Sciatic nerve (tissue), 2 donors: ENCODE measurements at regions not wholly inside any gene's neighbourhood (a gene's known extent, or its start where the extent isn't known, plus 50 kb on each side); places are given as distances from the start of the nearest gene placed in this dataset.

Source experiments
- ATAC-seq: fragments of 200-7000 bp; cut with Tn5 transposase; one replicate; pipeline ENCODE4 v1.9.1; 2020; ENCODE audit warnings: mild to moderate bottlenecking, moderate library complexity
- DNase-seq: peaks from one replicate; pipeline ENCODE4 v3.0.0-alpha.2; 2020; ENCODE audit warnings: low spot score
- intact Hi-C: fragments of 100-400 bp; cut with DNase I; formaldehyde crosslinking; loops from one replicate; pipeline ENCODE4 v1.14.2; 2022
- donor health status: DM: no; HTN: no; CAD: no.
- donor health status: DM: no; HTN: no; CAD: no.

- DNase-seq (no peak), ATAC-seq (no peak)
- intact Hi-C loops = no loop called here
These were observed 102.0 kb upstream of the TBL1XR1 start for GRCh38 chr3:177299250-177299649.

GRCh38 chr3:177300039-177300833 lies 103.0 kb upstream of the TBL1XR1 start:
- DNase-seq (peak; percentile 65), ATAC-seq (peak; percentile 90)
- intact Hi-C loops = no loop called here

DNA sequence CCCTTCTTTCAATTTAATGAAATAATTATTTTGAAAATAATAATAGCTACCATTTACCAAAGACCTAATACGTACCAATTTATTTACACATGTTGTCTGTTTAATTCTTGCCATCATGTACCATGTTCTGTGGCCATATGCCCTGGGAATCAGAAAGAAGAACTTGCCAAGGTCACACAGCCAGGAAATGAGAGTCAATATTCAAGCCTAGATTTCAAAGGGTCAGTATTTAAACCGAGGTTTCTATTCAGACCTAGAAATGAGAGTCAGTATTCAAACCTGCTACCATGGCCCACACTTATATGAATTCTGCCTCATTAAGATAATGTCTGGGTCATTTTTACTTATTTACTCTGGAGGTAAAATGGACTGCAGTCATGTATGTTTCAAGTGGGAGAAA lies 103.6 kb upstream of the TBL1XR1 start:
- DNase-seq (no peak), ATAC-seq (no peak)
- intact Hi-C loops = no loop called here

- ATAC-seq (no peak), DNase-seq (no peak)
- intact Hi-C loops = no loop called here
These were observed 109.0 kb upstream of the TBL1XR1 start for GRCh38 chr3:177306252-177306651.

GRCh38 chr3:177307391-177307790 lies 110.1 kb upstream of the TBL1XR1 start:
- no peak for DNase-seq
- ATAC-seq = no peak
- intact Hi-C loops = no loop called here

DNA sequence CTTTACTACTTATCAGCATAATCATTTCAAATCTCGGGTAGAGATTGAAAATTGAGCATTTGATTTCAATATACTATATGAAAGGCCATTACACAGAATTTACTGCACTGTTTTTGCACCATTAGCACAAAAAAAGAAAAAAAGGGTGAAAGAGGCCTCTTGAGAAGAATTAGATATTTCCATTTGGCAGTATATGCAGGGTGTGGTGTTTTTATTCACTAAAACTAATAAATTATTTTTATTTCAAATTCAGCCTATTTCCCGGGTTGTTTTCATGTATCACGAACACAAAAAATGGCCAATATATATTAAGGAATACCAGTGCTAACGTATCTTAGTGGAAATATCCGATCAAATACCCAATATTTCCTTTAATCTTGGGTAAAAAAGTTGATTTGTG lies 110.5 kb upstream of the TBL1XR1 start:
- ATAC-seq (no peak), DNase-seq (no peak)
- intact Hi-C loops = no loop called here

- ATAC-seq (no peak), DNase-seq (no peak)
- intact Hi-C loops = no loop called here
These were observed 111.0 kb upstream of the TBL1XR1 start for GRCh38 chr3:177308286-177308685.

DNA sequence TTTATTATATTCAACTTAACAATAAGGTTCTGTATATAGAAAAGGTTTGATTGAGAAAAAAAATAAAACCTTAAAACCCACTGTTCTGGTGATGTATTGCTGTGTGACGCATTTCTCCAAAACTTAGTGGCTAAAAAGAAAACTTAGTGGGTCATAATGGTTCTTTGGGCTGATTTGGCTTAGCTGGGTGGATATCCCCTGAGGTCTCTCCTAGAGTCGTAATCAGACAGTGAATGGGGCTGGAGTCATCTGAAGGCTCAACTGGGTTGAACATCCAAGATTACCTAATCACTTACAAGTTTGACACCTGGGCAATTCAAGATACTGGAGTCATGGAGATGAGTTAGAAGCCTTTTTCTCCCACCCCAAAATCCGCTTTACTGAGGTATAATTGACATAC lies 111.6 kb upstream of the TBL1XR1 start:
- DNase-seq (no peak), ATAC-seq (no peak)
- intact Hi-C loops = no loop called here

DNA sequence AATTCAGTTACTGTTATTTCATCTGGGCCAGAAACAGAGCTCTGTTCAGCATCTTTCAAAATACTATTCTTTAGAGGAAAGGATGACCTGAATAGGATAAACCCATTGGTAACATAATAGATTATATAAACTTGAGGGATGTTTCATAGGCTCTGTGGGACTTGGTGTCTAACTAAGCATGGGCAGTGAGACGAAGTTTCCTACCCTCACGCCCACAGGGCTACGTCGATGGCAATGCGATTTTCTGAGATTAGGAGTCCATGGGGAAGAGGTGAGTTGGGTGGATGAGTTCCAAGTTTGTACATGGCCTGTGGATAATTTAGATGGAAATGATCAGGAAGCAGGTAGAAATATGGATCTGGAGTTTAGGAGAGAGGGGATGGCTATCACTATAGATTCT lies 115.2 kb upstream of the TBL1XR1 start:
- intact Hi-C loops = no loop called here
- ATAC-seq (no peak), DNase-seq (no peak)

DNA sequence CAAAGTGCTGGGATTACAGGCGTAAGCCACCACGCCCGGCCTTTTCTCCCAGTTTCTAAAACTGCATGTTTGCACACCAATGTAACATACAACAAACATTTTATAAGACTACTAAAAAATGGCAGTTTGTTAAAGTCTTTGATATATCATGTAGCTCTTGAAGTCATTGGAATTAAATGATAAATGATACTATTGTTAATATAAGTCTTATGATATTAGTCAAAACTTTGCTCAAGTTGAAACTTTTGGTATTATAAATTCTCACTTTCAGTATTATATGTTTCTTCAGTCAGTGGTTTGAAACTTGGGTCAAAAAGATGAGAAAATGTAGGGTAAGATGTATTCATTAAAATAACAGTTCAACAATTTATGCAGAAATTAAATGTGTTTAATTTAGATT lies 117.6 kb upstream of the TBL1XR1 start:
- intact Hi-C loops = no loop called here
- no peak for DNase-seq
- no peak for ATAC-seq

- intact Hi-C loops = no loop called here
- DNase-seq (no peak), ATAC-seq (no peak)
These were observed 120.0 kb upstream of the TBL1XR1 start for GRCh38 chr3:177317247-177317646.

DNA sequence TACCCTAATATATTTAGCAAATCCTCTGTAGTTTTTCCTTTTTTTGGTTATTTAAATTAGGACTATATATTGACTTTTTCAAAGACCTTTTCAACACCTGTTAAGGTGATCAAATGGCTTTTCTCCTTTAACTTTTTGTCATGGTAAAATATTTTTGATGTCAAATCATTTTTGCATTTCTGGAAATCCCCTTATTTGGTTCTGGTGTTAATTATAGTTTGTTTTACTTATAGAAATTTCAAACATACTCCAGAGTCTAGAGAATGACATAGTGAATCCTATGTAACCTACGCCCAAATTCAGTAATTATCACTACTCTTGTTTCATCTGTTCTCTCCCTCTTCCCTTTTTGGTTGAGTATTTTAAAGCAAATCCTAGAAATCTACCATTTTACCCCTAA lies 121.3 kb upstream of the TBL1XR1 start:
- DNase-seq (no peak), ATAC-seq (no peak)
- intact Hi-C loops = no loop called here

GRCh38 chr3:177320765-177321247 lies 123.5 kb upstream of the TBL1XR1 start:
- intact Hi-C loops = no loop called here
- ATAC-seq = no peak

DNA sequence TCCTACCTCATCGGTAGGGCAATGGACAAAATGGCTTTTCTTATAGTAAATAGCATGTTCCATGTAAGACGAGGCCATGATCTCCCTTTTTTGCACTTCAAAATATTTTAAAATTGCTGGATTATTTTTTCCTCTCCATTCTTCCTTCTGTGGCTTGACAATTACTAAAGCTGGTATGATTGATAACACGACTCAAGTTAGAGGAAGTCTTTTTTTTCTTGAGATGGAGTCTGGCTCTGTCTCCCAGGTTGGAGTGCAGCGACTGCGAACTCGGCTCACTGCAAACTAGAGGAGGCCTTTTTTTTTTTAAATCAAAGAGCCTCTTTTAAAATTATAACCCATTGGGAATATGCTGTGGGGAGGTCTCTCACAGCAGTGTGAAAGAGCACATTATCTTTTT lies 124.5 kb upstream of the TBL1XR1 start:
- intact Hi-C loops = no loop called here
- ATAC-seq (peak; percentile 26), DNase-seq (no peak)

More at GRCh38 chr3:177320765-177321247, 123.5 kb upstream of the TBL1XR1 start:
- no peak for DNase-seq

DNA sequence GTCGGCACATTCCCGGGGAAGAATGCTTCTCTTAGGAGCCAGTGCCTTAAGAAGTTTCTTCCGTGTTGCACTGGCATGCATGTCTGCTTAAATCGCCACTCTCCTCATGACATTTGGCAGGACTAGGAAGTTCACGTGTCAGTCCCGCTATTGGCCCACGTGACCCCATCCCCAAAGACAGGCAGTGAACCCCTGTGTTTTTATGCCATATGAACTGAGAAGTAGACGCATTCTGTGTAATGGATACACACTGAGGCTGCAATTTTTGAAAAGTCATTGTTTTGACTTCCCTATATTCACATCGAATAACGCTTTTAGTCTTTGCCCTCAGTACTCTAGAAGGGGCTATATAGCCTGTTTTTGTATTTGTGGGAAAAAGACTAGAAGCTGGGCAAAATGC lies 125.6 kb upstream of the TBL1XR1 start:
- no peak for DNase-seq
- no peak for ATAC-seq
- intact Hi-C loops = no loop called here

GRCh38 chr3:177329854-177330253 lies 132.6 kb upstream of the TBL1XR1 start:
- DNase-seq (no peak), ATAC-seq (no peak)
- intact Hi-C loops = no loop called here

DNA sequence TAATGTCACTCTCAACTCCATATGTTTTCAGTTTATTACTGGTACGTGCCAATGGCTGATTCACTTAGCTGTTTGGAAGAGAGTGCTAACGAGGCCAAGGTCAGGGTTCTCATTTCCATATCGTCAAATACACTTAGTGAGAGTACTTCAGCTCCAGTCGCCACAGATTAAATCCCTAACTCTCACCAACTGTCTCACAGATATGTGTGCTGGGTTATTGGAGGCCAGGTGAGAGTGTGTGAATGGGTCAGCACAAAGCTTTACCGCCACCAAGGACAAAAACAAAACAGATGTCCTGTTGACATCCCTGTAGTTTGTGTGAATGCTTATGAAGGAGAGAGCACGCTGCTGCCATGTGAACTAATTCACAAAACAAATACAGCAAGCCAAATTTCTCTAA lies 133.5 kb upstream of the TBL1XR1 start:
- intact Hi-C loops = no loop called here
- DNase-seq = no peak
- no peak for ATAC-seq

DNA sequence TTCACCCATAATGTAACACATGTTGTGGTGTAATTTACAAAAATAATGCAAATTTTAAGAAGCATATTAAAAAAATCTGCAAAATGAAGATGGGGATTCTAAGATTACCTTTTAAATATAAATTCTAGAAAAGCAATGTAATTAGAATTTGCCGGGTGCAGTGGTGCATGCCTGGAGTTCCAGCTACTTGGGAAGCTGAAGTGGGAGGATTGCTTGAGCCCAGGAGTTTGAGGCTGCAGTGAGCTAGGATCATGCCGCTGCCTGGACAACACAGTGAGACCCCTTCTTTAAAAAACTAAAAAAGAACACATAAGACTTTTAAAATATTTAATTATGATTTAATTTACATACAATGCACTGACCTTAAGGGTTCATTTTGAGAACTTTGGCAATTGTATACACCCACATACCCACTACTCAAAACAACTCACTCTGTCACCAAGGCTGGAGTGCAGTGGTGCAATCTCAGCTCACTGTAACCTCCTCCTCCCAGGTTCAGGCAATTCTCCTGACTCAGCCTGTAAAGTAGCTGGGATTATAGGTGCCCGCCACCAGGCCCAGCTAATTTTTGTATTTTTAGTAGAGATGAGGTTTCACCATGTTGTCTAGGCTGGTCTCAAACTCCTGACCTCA lies 134.0 kb upstream of the TBL1XR1 start:
- intact Hi-C loops = no loop called here
- DNase-seq (no peak), ATAC-seq (no peak)

GRCh38 chr3:177332955-177333354 lies 135.7 kb upstream of the TBL1XR1 start:
- DNase-seq (no peak), ATAC-seq (no peak)
- intact Hi-C loops = no loop called here
